Hepatocyte (in vitro differentiated cells): ENCODE measurements at regions not wholly inside any gene's neighbourhood (a gene's known extent, or its start where the extent isn't known, plus 50 kb on each side); places are given as distances from the start of the nearest gene placed in this dataset.

Source experiments
- DNase-seq: peaks from one replicate; pipeline ENCODE4 v3.0.0-alpha.2; 2016; ENCODE audit warnings: low spot score
- H2AFZ ChIP-seq: fragments of 200-600 bp; sonication (generic); 2 replicates; pipeline ENCODE4 v1.6.0; 2016; ENCODE audit warnings: antibody characterized with exemption, mild to moderate bottlenecking
- H3K27ac ChIP-seq: fragments of 200-600 bp; sonication (generic); 2 replicates; pipeline ENCODE4 v1.5.1; 2016; ENCODE audit warnings: mild to moderate bottlenecking
- H3K27me3 ChIP-seq: fragments of 200-600 bp; sonication (generic); 2 replicates; pipeline ENCODE4 v1.6.1; 2016
- H3K36me3 ChIP-seq: fragments of 200-600 bp; sonication (generic); replicated peaks from 2 replicates; pipeline ENCODE4 v1.5.1; 2016; ENCODE audit warnings: low read depth; ENCODE audit not compliant: insufficient read depth
- H3K4me1 ChIP-seq: fragments of 200-600 bp; sonication (generic); 2 replicates; pipeline ENCODE4 v1.5.1; 2016; ENCODE audit warnings: mild to moderate bottlenecking, moderate library complexity; ENCODE audit not compliant: insufficient read depth
- H3K4me2 ChIP-seq: fragments of 200-600 bp; sonication (generic); 2 replicates; pipeline ENCODE4 v1.6.0; 2016
- H3K4me3 ChIP-seq: fragments of 200-600 bp; sonication (generic); 2 replicates; pipeline ENCODE4 v1.5.1; 2016; ENCODE audit warnings: mild to moderate bottlenecking
- H3K79me2 ChIP-seq: fragments of 200-600 bp; sonication (generic); 2 replicates; pipeline ENCODE4 v1.6.0; 2017; ENCODE audit warnings: mild to moderate bottlenecking
- H3K9me2 ChIP-seq: fragments of 200-600 bp; sonication (generic); replicated peaks from 2 replicates; pipeline ENCODE4 v1.6.0; 2017; ENCODE audit warnings: mild to moderate bottlenecking; ENCODE audit not compliant: insufficient read depth
- H3K9me3 ChIP-seq: fragments of 200-600 bp; sonication (generic); 2 replicates; pipeline ENCODE4 v1.5.1; 2016; ENCODE audit warnings: low read depth, mild to moderate bottlenecking
- H4K20me1 ChIP-seq: fragments of 200-600 bp; sonication (generic); 2 replicates; pipeline ENCODE4 v1.6.0; 2016; ENCODE audit warnings: mild to moderate bottlenecking; ENCODE audit not compliant: insufficient read depth, poor library complexity, severe bottlenecking
- EZH2 ChIP-seq: fragments of 200-600 bp; sonication (generic); IDR thresholded peaks from 2 replicates; pipeline ENCODE4 v1.6.1; 2016; ENCODE audit warnings: antibody characterized with exemption, mild to moderate bottlenecking, borderline replicate concordance
- EZH2phosphoT487 ChIP-seq: fragments of 200-600 bp; sonication (generic); IDR thresholded peaks from one replicate; pipeline ENCODE4 v1.6.1; 2018; ENCODE audit warnings: antibody characterized with exemption, mild to moderate bottlenecking, low read depth, moderate library complexity; ENCODE audit not compliant: unreplicated experiment, severe bottlenecking
- WGBS: methylation state at CpG from one replicate; pipeline ENCODE4 v1.1.6; 2016; ENCODE audit warnings: low lambda C conversion rate; ENCODE audit errors: missing lambda C conversion rate; 5-methylcytosine and 5-hydroxymethylcytosine counted together
- TF ChIP-seq, protein P1 (sequence below): fragments of 200-600 bp; sonication (generic); IDR thresholded peaks from 2 replicates; pipeline ENCODE4 v1.5.1; 2016; ENCODE audit warnings: antibody characterized with exemption, mild to moderate bottlenecking; ENCODE audit not compliant: poor library complexity

DNA sequence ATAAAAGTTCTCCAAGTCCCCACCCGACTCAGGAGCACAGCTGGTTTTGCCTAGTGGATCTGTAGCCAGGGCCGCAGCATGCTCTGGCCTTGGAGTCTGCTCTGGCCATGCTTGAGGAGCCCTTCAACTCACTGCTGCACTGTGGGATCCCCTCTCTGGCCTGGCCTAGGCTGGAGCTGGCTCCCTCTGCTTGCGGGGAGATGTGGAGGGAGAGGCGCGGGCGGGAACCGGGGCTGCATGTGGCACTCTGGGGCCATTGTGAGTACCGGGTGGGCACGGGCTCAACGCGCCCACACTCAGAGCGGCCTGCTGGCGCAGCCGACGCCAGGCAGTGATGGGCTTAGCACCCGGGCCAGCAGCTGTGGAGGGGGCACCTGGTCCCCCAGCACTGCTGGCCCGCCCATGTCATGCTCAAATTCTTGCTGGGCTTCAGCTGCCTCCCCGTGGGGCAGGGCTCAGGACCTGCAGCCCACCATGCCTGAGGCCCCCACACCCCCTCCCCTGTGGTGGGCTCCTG lies 57.0 kb upstream of the ATP12A start:
- DNase-seq, result no peak
- H3K36me3 ChIP-seq, result no peaks in the 10 kb centered on the region
- no peak overlapping the region for H2AFZ ChIP-seq
- no peaks in the 10 kb centered on the region for H4K20me1 ChIP-seq
- no peaks in the 10 kb centered on the region for H3K79me2 ChIP-seq
- H3K27me3 ChIP-seq, result no peaks in the 10 kb centered on the region
- TF ChIP-seq, protein P1, sequence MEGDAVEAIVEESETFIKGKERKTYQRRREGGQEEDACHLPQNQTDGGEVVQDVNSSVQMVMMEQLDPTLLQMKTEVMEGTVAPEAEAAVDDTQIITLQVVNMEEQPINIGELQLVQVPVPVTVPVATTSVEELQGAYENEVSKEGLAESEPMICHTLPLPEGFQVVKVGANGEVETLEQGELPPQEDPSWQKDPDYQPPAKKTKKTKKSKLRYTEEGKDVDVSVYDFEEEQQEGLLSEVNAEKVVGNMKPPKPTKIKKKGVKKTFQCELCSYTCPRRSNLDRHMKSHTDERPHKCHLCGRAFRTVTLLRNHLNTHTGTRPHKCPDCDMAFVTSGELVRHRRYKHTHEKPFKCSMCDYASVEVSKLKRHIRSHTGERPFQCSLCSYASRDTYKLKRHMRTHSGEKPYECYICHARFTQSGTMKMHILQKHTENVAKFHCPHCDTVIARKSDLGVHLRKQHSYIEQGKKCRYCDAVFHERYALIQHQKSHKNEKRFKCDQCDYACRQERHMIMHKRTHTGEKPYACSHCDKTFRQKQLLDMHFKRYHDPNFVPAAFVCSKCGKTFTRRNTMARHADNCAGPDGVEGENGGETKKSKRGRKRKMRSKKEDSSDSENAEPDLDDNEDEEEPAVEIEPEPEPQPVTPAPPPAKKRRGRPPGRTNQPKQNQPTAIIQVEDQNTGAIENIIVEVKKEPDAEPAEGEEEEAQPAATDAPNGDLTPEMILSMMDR, result no peak
- TF ChIP-seq EZH2phosphoT487 (no peak), EZH2 (no peak)
- no peak overlapping the region for H3K4me3 ChIP-seq
- H3K4me2 ChIP-seq, result no peak overlapping the region
- WGBS, result over 99% methylated on average over 9 of the region's 18 CpGs
- H3K9me2 ChIP-seq, result no peaks in the 10 kb centered on the region
- peaks cover 20% of the 10 kb centered on the region for H3K4me1 ChIP-seq
- no peak overlapping the region for H3K27ac ChIP-seq
- H3K9me3 ChIP-seq, result no peaks in the 10 kb centered on the region

DNA sequence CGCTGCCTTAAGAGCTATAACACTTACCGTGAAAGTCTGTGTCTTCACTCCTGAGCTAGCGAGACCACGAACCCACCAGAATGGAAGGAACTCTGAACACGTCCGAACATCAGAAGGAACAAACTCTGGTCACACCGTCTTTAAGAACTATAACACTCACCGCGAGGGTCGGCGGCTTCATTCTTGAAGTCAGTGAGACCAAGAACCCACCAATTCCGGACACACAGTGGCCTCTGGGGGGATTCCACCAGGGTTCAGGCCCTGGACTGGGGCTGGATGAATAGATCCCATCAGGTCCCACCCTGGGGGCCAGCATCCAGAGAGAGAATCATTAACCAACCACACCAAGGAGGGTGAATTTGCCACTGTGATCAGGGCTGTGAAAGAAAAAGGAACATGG lies 55.8 kb upstream of the ATP12A start:
- Histone ChIP-seq H3K9me3 (no peaks in the 10 kb centered on the region), H3K27ac (no peak overlapping the region), H3K79me2 (no peaks in the 10 kb centered on the region), H3K4me3 (no peak overlapping the region), H3K9me2 (no peaks in the 10 kb centered on the region), H3K4me2 (no peak overlapping the region), H3K27me3 (no peaks in the 10 kb centered on the region), H2AFZ (no peak overlapping the region), H3K36me3 (no peaks in the 10 kb centered on the region), H3K4me1 (peaks cover 20% of the 10 kb centered on the region), H4K20me1 (no peaks in the 10 kb centered on the region)
- no peak for TF ChIP-seq EZH2
- no peak for TF ChIP-seq EZH2phosphoT487
- TF ChIP-seq, protein P1, result no peak
- DNase-seq, result no peak
- WGBS, result 97% methylated on average over 12 of the region's 12 CpGs

DNA sequence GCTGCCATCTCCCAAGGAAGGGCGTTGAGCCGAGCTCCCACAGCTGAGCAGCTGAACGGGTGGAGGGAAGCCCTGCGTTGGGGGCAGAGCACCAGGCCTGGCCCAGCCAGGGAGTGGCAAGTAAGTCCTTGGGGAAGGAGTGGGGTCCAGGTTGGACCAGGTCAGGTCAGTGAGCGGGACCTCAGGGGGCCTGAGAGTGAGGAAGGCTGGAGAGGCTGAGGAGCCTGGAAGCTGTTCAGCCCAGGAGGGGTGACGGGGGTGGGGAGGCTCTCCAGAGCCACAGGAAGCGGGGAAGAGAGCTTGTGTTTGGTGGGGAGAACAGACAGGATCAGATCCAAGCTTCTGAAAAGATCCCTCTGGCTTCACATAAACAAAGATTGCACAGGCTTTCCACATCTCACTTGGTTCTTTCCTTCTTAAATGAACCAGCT lies 55.4 kb upstream of the ATP12A start:
- TF ChIP-seq EZH2phosphoT487 (no peak), EZH2 (no peak)
- TF ChIP-seq, protein P1, result no peak
- Histone ChIP-seq H3K4me2 (no peak overlapping the region), H3K27me3 (no peaks in the 10 kb centered on the region), H3K27ac (peak overlapping the region; percentile 36), H3K36me3 (no peaks in the 10 kb centered on the region), H3K4me3 (no peak overlapping the region), H4K20me1 (no peaks in the 10 kb centered on the region), H3K79me2 (no peaks in the 10 kb centered on the region), H3K9me3 (no peaks in the 10 kb centered on the region), H3K4me1 (peaks cover 20% of the 10 kb centered on the region), H2AFZ (no peak overlapping the region), H3K9me2 (no peaks in the 10 kb centered on the region)
- no peak for DNase-seq
- whole genome bisulfite sequencing, result 86% methylated on average over 2 of the region's 7 CpGs

DNA sequence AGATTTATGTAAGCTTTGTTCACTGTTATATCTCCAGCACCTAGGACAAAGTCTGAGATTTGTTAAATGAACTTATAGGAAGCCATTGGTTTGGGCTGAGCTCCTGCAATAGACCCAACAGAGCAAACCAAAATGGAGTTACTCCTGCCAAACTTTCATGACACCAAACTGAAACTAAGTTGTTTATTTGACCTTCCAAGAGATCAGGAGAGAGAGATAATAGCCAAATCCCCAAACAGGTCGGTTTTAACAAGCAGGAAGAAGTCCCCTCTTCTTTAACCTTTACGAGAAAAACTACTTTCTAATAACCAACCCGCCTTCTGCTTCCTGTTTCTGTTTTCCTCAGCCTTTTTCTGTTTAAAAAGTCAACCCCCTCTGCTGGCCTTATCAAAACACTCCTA lies 54.9 kb upstream of the ATP12A start:
- Histone ChIP-seq H3K9me3 (no peaks in the 10 kb centered on the region), H3K4me2 (no peak overlapping the region), H3K36me3 (no peaks in the 10 kb centered on the region), H4K20me1 (no peaks in the 10 kb centered on the region), H3K4me3 (no peak overlapping the region), H3K4me1 (peaks cover 20% of the 10 kb centered on the region), H3K27me3 (no peaks in the 10 kb centered on the region), H3K79me2 (no peaks in the 10 kb centered on the region), H3K27ac (peak overlapping the region; percentile 36), H2AFZ (peak overlapping the region; percentile 37), H3K9me2 (no peaks in the 10 kb centered on the region)
- TF ChIP-seq EZH2phosphoT487, result no peak
- TF ChIP-seq, protein P1, result peak; percentile 24
- 57% methylated on average over 3 of the region's 3 CpGs for WGBS
- DNase-seq, result no peak
